ENCODE measurements at regions not wholly inside any gene's neighbourhood (a gene's known extent, or its start where the extent isn't known, plus 50 kb on each side); places are given as distances from the start of the nearest gene placed in this dataset.
"Not testable (repeated sequence)": the region's sequence is repeated elsewhere in the genome, so short reads cannot be mapped to it uniquely, and the experiment has no call there.

- DNase-seq: no peak
These were observed 194.2 kb downstream of the INHBB start for GRCh38 chr2:120539937-120540718.

- DNase-seq: no peak
These were observed 194.7 kb upstream of the GLI2 start for GRCh38 chr2:120540719-120541552.

- no peak for DNase-seq
These were observed 194.1 kb upstream of the GLI2 start for GRCh38 chr2:120541553-120541932.

GRCh38 chr2:120541972-120542670 lies 193.5 kb upstream of the GLI2 start:
- DNase-seq: no peak

- no peak for DNase-seq
These were observed 192.6 kb upstream of the GLI2 start for GRCh38 chr2:120542911-120543527.

GRCh38 chr2:120543899-120544298 lies 191.8 kb upstream of the GLI2 start:
- no peak for DNase-seq

- no peak for DNase-seq
These were observed 191.1 kb upstream of the GLI2 start for GRCh38 chr2:120544522-120544921.

- DNase-seq: not testable (repeated sequence)
These were observed 190.7 kb upstream of the GLI2 start for GRCh38 chr2:120545007-120545406.

GRCh38 chr2:120545521-120546047 lies 190.1 kb upstream of the GLI2 start:
- no peak for DNase-seq

GRCh38 chr2:120546048-120546864 lies 189.4 kb upstream of the GLI2 start:
- DNase-seq: no peak

GRCh38 chr2:120546865-120547390 lies 188.7 kb upstream of the GLI2 start:
- no peak for DNase-seq

- no peak for DNase-seq
These were observed 188.0 kb upstream of the GLI2 start for GRCh38 chr2:120547662-120548061.

GRCh38 chr2:120548627-120549608 lies 186.8 kb upstream of the GLI2 start:
- no peak for DNase-seq

- DNase-seq: no peak
These were observed 185.8 kb upstream of the GLI2 start for GRCh38 chr2:120549841-120550240.

GRCh38 chr2:120550282-120550681 lies 185.4 kb upstream of the GLI2 start:
- no peak for DNase-seq

- no peak for DNase-seq
These were observed 184.7 kb upstream of the GLI2 start for GRCh38 chr2:120550893-120551446.

- DNase-seq: no peak
These were observed 184.1 kb upstream of the GLI2 start for GRCh38 chr2:120551522-120551921.

- no peak for DNase-seq
These were observed 183.6 kb upstream of the GLI2 start for GRCh38 chr2:120552079-120552478.

- no peak for DNase-seq
These were observed 182.7 kb upstream of the GLI2 start for GRCh38 chr2:120552800-120553481.
